Activated naive CD4-positive, alpha-beta T cell treated with Interleukin-2 at 50 U/mL for 16 hours (primary cell): ENCODE measurements at regions not wholly inside any gene's neighbourhood (a gene's known extent, or its start where the extent isn't known, plus 50 kb on each side); places are given as distances from the start of the nearest gene placed in this dataset.
"Not testable (repeated sequence)": the region's sequence is repeated elsewhere in the genome, so short reads cannot be mapped to it uniquely, and the experiment has no call there.

ENCODE experiments used
- DNase-seq: peaks from one replicate; pipeline ENCODE4 v3.0.0-alpha.2; 2020

DNA sequence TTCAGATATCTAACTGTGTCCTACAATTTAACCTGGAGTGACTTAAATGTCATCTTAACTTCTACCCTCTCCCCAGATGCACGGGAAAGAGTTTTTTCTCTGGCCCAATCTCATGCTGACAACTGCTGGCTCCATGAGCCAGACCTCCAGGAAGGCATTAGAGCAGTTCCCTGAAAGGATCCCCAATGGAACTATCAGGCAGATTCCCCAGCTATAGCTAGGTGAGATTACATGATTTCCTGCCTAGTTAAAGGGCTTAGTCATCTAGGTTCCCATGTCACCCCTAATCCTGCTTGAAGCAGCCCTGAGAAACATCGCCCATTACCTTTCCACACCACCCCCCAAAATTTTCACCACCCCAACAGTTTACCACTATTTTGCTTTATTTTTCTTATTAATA lies 373.5 kb upstream of the TRPC7 start:
- DNase-seq, result no peak

DNA sequence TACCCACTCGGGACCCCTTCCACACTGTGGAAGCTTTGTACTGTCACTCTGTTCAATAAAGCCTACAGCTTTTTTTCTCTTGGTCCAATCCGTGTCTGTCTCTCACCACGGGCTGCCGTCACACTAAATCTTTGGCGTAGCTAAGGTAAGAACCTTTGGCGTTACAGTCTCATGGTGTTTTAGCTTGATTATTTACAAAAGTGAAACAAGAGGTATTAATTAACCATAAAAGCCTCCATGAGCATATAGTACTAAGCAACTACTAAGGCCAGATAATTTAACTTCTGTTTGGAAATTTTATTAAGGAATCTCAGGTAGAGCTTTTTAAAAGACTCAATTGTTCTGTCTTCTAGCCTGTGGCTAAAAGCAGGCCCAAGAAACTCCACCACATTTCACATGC lies 370.7 kb upstream of the TRPC7 start:
- DNase-seq, result no peak

DNA sequence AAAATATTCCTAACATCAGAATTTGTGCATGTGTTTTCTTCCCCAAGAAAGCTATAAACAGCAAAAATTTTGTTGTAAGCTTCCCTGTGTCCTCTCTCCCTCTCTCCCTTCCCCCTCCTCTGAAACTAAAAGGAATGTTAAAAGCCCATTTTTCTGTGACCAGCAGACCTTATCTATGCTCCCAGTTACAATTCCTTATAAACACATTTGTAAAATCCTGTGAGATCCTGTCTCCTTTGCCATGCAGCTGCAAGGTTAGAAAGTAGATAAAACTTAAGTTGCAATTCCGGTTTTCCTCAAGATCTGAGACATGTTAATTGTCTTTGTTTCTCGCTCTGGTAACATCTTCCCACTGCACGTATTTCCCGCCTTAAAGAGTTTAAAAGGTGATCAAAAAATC lies 370.3 kb upstream of the TRPC7 start:
- not testable (repeated sequence) for DNase-seq

DNA sequence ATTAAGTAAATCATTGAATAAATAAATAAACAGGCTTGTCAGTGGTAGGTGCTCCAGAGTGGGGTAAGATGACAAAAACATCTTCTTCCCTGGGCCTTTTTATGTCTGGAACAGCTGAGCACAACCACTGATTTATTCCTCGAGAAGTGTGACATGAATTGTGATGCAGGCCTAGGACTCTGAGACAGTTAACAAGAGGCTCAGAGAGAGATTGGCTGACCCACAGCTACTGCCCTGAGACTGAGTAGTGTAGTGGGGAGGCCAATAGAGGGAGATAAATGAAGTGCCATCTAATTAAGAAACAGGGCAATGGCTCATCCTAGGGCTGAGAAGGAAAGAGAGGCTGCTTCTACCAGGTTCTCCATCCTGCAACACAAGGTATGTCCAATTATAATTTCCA lies 369.3 kb upstream of the TRPC7 start:
- DNase-seq, result no peak

DNA sequence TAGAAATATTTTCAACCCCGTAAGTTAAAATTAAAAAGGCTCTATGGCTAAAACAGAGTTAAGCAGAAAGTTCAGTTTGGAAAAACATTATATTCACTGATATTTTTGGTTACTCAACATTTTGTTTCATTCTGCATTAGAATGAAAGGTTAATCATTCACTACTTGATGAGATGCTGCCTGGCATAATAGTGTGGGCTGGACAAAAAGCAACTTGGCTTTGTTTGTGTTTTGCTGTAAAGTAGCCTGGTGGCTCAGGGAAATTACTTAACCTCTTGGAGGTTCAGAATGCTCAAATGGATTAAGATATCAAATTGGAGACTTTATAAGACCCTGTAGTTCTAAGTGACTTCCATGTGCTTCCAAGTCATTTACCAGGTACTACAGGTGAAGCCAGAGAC lies 367.4 kb upstream of the TRPC7 start:
- DNase-seq, result no peak

DNA sequence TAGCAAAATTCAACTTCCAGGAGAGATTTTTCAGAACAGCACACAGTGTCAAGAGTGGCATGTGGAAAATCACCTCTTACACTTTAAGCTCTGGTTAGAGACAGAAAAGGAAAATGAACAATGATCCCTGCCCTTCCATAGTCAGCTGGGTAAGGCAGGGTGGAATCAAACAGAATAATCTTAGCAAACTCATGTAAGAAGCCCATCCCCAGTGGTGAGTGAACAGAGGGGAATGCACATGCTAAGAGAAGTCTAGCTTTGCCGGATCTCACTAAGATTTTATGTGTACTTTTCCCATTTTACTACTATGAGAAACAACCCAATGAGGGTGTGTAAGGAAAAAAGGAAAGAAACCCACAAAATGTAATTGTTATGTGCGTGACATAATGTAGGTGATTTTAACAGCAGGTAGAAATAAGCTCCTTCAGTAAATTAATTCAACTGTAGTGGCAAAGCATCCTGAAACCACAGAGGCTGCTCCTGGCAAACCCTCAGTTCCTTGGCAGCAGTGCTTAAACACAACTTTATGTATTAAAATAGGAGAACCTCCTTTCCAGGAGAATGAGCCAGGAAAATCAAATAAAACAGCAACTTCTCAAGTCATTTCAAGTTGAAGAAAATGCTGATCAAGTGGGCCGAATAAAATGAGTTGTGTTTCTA lies 366.0 kb upstream of the TRPC7 start:
- DNase-seq, result no peak

DNA sequence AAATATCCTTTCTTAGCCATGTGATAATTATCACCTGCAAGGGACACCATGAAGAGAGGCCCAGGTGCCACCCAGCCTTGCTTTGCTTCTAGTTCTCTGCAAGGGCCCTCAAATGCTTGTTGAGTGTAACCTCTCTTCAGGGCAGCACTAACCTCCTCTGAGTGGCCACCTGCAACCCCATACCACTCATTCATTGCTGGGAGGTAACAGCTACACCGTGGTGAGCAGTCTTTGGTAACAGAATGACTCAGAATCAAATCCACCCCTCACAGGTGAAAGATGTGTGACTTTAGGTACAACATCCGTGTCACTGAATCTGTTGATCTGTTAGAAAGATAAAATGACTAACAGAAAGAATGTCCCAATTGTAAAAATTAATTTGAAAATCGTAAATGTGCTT lies 365.1 kb upstream of the TRPC7 start:
- no peak for DNase-seq

DNA sequence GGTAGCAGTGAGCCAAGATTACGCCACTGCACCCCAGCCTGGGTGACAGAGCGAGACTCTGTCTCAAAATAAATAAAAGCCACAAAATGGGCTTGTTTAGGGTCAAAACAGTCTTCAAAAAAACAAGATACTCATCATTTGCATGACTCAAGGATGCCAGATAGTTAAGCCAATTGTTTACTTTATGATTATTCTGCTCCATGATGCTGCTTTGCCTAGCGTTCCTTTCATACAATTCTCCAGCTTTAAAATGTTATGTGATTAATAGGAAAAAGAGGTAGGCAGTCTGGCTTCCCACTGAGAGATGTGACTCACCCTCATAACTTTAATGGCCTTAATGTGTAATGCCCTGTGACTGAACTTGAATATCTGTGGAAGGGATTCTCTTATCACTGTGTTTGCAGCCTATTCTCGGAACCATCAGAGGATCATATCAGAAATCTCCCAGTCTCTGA lies 364.6 kb upstream of the TRPC7 start:
- DNase-seq, result no peak

DNA sequence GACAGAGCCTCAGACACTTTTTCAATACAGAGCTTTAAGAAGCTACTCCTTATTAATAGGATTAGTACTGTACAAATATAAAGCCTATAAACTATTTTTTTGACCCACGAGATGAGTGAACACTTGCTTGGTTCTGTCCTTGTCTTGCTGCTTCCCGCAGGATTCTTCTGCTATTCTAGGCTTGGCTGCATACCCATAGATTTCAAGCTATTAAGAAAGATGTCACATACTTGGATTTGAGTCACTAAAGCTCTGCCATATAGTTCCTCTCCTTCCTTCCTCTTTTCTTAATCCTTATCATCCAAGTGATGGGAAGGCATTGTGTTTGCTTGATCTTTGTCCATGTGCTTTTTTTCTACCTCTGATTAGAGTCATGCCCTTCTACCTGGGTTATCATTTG lies 361.2 kb upstream of the TRPC7 start:
- no peak for DNase-seq

DNA sequence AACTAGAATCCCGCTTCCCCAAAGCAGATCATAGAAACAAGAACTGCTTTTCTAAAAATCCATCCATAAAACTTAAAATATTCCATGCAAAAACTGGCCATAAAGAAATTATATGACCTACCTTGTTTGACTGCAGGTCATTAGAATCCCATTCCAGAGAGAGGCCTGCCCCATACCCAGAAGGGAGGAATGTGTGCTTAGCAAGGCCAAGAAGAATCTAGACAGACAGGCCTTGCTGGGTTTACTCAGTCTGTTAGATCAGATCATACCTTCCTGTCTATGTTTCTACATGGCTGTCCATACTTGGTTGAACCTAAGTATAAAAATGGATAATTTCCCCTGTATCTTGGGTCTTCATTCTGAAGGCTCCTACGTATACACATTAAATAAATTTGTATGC lies 358.8 kb upstream of the TRPC7 start:
- no peak for DNase-seq

DNA sequence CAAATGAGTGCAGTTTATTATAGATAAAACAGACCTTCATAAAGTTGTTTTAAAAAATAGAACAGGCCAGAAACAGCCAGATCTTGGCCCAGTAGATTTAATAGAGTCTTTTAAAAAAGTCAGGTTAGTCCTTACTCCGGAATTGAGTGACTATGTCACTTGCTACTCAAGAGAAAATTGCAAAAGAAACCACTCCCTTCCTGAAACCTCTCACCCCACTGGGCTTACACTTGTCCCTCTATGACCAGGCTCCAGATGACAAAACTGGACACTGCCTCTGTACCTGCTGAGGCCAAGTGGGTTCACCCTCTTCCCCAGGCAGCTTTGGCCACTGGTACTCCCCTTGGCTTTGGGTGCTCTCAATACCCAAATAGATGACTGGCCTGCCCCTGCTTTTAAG lies 357.2 kb upstream of the TRPC7 start:
- DNase-seq, result no peak

DNA sequence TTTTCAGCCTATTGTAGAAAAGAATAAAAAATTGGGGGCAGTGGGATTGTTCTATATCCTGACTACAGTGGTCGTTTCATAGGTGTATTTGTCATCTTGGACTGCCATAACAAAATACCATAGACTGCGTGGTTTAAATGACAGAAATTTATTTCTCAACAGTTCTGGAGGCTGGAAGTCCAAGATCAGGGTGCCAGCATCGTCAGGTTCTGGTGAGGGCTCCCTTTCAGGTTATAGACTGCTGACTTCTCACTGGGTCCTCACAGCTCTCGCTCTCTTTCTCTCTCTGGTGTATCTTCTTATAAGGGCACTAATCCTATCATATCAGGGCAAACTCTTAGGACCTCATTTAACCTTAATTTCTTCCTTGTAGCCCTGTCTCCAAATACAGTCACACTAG lies 356.7 kb upstream of the TRPC7 start:
- no peak for DNase-seq

DNA sequence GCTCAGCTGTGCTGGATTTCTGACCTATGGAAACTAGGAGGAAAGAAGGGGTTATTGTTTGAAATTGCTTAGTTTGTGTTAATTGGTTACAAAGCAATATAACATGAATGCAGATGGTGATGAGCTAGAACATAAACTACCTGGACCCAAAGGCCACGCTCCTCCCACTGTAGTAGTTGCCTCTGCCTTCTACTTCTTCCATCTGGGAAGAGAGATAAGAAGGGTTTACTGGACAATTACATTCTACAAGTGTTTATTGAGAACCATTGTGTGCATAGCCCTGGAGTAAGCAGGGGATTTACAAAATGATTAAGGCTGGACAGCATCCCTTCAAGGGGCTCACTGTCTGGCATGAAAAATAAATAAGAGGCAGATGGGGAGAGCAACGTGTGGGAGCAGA lies 355.3 kb upstream of the TRPC7 start:
- DNase-seq, result no peak

DNA sequence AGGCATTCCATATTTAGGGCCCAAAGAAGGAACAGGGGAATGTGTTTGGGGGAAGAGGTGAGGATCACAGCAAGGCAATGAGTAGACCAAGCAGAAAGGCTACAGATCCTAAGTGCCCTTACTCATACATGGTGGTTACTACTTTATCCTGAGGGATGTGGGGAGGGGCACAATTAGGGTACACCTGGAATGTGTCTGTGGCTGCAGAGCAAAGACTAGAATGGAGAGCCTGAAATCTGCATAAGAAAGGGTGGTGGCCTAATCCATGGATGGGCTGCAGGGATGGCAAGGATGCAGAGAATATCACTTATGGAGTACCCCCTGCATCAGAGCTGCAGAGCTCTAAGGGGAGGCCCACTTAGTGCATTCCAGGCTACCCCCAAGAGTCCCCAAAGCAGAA lies 352.6 kb upstream of the TRPC7 start:
- DNase-seq, result no peak

DNA sequence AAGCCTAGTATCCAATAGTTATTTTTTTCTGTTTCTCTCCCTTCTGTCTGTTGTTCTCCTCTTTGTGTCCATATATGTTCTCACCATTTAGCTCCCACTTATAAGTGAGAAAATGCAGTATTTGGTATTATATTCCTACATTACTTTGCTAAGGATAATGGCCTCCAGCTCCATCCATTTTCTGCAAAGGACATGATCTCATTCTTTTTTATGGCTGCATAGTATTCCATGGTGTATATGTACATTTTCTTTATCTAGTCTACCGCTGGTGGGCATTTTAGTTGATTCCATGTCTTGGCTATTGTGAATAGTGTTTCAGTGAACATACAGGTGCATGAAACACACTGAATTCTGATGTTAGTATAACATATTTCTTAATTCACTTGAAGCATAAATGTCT lies 348.9 kb upstream of the TRPC7 start:
- DNase-seq, result no peak

DNA sequence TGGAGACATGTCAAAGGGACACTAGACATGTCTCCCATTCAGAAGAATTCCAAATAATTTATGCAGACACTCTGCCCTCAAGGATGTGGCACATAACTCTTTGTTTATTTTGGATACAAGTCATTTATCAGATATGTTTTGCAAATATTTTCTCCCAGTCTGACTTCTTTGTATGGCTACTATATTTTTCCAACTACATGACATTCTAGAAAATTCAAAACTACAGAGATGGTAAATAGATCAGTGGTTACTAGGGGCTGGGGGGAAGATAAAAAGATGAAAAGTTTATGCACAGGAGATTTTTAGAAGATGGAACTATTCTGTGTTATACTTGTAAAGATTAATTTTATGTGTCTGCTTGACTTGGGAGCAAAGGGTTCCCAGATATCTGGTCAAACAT lies 347.3 kb upstream of the TRPC7 start:
- no peak for DNase-seq

DNA sequence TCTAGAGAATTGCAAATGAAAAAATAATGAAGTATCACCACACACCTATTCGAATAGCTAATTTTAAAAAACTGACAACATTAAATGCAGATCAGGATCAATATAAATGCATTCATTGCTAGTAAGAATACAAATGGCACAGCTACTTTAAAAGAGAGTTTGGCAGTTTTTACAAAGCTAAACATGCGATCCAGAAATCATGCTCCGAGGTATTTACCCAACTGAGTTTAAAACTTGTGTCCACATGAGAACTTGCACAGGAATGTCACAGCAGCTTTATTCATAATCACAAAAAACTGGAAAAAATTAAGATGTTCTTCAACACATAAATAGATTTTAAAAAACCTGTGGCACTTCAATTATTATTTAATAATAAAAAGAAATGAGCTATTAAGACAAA lies 345.5 kb upstream of the TRPC7 start:
- no peak for DNase-seq

DNA sequence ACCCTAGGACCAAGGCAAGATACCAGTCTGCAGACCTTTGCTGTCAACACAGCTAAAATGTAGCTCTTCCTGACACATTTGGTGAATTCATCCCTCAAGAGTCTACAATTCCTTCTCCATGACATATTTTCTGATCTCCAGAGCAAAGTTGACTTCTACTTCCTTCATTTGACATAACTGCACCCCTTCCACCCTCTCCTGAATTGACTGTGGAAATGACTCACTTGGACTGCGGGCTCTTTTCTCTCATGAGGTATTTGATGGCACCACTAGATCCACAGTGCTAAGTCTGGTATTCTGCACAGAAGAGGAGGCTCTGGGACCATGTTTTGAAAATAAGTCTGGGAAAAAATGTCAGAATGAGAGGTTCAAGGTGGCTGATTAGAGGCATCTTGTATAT lies 338.4 kb upstream of the TRPC7 start:
- no peak for DNase-seq

DNA sequence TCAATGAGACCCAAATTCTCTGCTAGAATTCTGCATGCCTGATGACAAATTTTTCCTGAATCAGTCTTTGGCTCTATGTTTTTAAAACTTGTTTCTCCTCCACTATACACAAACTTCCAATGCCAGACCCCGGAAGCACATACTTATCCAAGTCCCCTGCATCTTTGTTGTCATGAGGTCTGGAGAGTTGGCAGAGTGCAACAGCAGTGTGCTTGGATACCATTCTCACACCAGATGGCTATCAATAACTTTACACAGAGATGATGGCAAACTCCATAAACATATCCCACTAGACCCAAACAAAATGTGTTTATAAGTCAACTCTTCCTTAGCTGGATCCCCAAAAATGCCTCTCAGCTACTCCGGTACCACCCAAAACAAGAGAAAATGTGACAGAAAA lies 337.7 kb upstream of the TRPC7 start:
- DNase-seq, result no peak

DNA sequence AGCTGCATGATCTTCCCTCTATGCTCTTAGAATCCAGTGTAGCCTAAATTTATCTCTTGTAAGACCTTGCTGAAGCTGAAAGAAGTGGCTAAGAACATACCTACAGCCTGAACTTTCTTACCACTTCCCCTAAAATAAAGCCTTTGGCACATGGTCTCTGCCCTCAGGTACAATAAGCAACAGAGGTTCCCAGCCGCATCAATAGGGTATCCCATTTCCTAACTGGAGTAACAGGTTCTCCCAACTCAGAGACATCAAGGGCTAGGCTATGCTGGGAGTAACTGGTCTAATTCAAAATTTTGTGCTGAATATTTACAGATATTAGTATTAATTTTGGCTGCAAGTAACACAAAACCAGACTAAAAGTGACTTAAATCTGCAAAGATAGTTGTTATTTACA lies 335.8 kb upstream of the TRPC7 start:
- DNase-seq, result no peak

DNA sequence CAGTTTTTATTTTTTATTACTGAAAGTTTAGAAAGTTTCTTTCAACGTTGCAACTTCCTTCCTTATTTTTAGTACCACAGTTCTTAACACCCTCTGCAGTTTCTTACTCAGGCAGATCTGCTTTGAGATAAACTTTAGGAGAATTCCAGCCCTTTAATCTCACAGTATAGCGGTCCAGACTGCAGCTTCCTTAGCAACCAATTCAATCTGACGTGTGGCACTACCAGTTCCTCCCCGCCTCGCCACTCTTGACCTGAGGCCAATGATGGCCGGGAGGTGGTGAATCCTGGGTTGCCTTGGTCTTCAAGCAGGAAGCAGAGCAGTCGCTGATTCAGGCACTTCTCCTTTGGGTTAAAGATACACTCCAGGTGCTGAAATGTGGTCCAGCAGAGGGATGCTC lies 334.3 kb upstream of the TRPC7 start:
- DNase-seq, result no peak

DNA sequence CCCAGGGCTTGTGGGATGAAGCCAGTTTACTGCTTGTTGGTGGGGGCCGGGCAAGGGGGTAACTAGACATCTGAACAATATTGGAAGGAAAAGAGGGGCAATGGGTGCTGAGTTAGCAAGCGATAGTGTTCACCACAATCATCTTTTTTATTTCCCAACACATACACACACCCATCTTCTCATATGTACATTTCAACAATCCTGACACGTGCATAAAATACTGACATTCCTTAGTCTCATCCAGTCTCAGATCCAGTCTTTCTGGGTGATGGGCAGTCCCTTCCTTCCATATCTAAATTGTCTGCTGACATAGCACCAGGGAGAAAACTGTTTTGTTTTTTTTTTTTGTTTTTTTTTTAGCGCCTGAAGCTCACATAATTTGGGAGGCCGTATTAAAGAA lies 333.6 kb upstream of the TRPC7 start:
- no peak for DNase-seq

DNA sequence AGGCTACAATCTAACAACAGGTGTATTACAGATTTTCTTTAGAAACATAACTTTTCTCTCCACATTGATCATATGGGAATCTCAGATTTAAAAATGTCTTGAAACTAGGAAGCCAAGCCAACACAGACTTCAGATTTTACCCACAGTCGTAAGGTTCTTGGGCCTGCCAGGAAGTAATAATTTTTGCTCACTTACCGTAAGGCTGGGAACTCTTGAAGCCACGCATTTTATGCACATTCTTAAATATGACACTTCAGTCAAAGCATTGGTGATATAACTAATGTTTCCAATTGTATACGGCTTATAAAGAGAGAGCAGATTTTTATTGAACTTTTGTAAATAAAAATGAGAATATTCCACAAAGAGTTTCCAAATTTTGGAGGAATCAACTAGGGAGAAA lies 328.9 kb upstream of the TRPC7 start:
- DNase-seq, result no peak

DNA sequence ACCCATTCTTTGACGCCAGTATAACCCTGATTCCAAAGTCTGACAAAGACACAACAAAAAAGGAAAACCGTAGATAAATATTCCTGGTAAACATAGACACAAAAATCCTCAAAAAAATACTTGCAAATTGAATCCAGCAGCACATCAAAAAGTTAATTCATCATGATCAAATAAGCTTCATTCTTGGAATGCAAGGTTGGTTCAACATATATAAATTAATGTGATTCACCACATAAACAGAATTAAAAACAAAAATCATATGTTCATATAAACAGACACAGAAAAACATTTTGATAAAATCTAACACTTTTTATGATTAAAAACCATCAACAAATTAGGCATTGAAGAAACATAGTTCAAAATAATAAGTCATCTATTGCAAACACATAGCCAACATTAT lies 324.2 kb upstream of the TRPC7 start:
- DNase-seq, result no peak

DNA sequence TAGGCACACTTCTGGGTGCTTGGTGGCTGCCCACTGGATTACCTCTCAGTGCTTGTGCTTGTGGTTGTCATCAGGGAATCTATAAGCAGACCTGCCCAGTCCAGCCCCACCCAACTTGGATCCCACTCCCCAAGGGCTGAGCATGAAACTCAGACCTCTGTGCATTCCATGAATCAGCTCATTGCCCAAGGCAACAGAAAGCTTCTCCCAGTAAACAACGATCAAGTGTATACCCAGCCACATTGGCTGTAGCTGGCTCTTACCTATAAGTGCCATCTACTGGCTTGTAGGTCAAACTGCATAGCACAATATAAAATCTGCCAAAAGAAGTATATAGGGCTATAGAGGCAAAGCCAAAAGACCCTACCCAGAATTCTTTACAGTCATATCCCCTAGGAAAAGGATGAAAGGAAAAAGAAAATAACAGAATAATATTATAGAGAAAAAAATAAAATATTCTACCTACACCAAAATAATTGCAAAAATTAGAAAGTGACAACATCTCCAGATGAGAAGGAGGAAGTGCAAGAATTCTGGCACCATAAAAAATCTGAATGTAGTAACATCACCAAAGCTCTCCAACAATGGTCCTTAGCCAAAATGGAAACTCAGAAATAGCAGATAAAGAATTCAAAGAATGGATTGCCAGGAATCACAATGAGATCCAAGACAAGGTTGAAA lies 321.0 kb upstream of the TRPC7 start:
- DNase-seq, result no peak
